SK-N-MC (cell line): ENCODE measurements at regions not wholly inside any gene's neighbourhood (a gene's known extent, or its start where the extent isn't known, plus 50 kb on each side); places are given as distances from the start of the nearest gene placed in this dataset.
"Not testable (repeated sequence)": the region's sequence is repeated elsewhere in the genome, so short reads cannot be mapped to it uniquely, and the experiment has no call there.

Source experiments
- DNase-seq: peaks from one replicate; pipeline ENCODE4 v3.0.0-alpha.2; 2011; ENCODE audit warnings: low read depth, low spot score
- H3K27ac ChIP-seq: fragments of 200-600 bp; sonication (generic); 2 replicates; pipeline ENCODE4 v1.5.1; 2016; ENCODE audit warnings: mixed run types
- H3K36me3 ChIP-seq: fragments of 200-600 bp; sonication (generic); 2 replicates; pipeline ENCODE4 v1.6.1; 2017; ENCODE audit warnings: antibody characterized with exemption, low read length, mixed read lengths; ENCODE audit not compliant: insufficient read depth
- H3K4me3 ChIP-seq: fragments of 200-600 bp; sonication (generic); 2 replicates; pipeline ENCODE4 v1.5.1; 2016
- H3K9ac ChIP-seq: fragments of 200-600 bp; sonication (generic); 2 replicates; pipeline ENCODE4 v1.8.0; 2017; ENCODE audit warnings: mixed run types, mixed read lengths; ENCODE audit not compliant: insufficient read length
- H3K9me3 ChIP-seq: fragments of 200-600 bp; sonication (generic); 2 replicates; pipeline ENCODE4 v1.6.1; 2017; ENCODE audit warnings: low read depth, mild to moderate bottlenecking, antibody characterized with exemption, low read length, moderate library complexity, mixed read lengths
- EZH2 ChIP-seq: fragments of 200-600 bp; sonication (generic); IDR thresholded peaks from one replicate; pipeline ENCODE4 v1.6.1; 2017; ENCODE audit warnings: antibody characterized with exemption
- FOXP2 ChIP-seq: optimal IDR thresholded peaks from 2 replicates; pipeline ENCODE3; 2011; ENCODE audit warnings: mild to moderate bottlenecking, moderate library complexity; ENCODE audit not compliant: insufficient read depth; ENCODE audit errors: extremely low read length, control extremely low read depth
- POLR2AphosphoS5 ChIP-seq: IDR thresholded peaks from 2 replicates; pipeline ENCODE4 v1.6.1; 2012; ENCODE audit warnings: mild to moderate bottlenecking, low read depth, low read length, borderline replicate concordance

- Histone ChIP-seq H3K9me3 (no peaks in the 10 kb centered on the region), H3K9ac (no peak overlapping the region), H3K4me3 (no peak overlapping the region), H3K36me3 (no peaks in the 10 kb centered on the region), H3K27ac (no peak overlapping the region)
- no peak for TF ChIP-seq POLR2AphosphoS5
- no peak for TF ChIP-seq FOXP2
- TF ChIP-seq EZH2 = no peak
- no peak for DNase-seq
These were observed 84.4 kb upstream of the YWHAQ start for GRCh38 chr2:9715238-9715637.

- Histone ChIP-seq H3K4me3 (no peak overlapping the region), H3K9me3 (no peaks in the 10 kb centered on the region), H3K27ac (no peak overlapping the region), H3K36me3 (no peaks in the 10 kb centered on the region), H3K9ac (no peak overlapping the region)
- DNase-seq = no peak
- TF ChIP-seq POLR2AphosphoS5 = no peak
These were observed 87.2 kb upstream of the YWHAQ start for GRCh38 chr2:9717886-9718451.

GRCh38 chr2:9720352-9721093, 89.7 kb upstream of the YWHAQ start:
- Histone ChIP-seq H3K27ac (no peak overlapping the region), H3K9me3 (no peaks in the 10 kb centered on the region), H3K4me3 (no peak overlapping the region), H3K36me3 (no peaks in the 10 kb centered on the region), H3K9ac (no peak overlapping the region)
- no peak for DNase-seq
- TF ChIP-seq EZH2 = no peak
- no peak for TF ChIP-seq POLR2AphosphoS5
- no peak for TF ChIP-seq FOXP2

GRCh38 chr2:9721344-9721743, 90.5 kb upstream of the YWHAQ start:
- H3K27ac ChIP-seq = no peak overlapping the region
- H3K36me3 ChIP-seq = no peaks in the 10 kb centered on the region
- H3K9ac ChIP-seq = no peak overlapping the region
- no peak for DNase-seq
- TF ChIP-seq EZH2 (no peak), POLR2AphosphoS5 (no peak), FOXP2 (no peak)
- no peak overlapping the region for H3K4me3 ChIP-seq
- H3K9me3 ChIP-seq = no peaks in the 10 kb centered on the region

- H3K9me3 ChIP-seq = no peaks in the 10 kb centered on the region
- no peak overlapping the region for H3K9ac ChIP-seq
- no peak for DNase-seq
- H3K36me3 ChIP-seq = no peaks in the 10 kb centered on the region
- H3K27ac ChIP-seq = no peak overlapping the region
- TF ChIP-seq POLR2AphosphoS5 (no peak), EZH2 (no peak), FOXP2 (no peak)
- no peak overlapping the region for H3K4me3 ChIP-seq
These were observed 91.7 kb upstream of the YWHAQ start for GRCh38 chr2:9722451-9722850.

- no peak for DNase-seq
- H3K4me3 ChIP-seq = no peak overlapping the region
- H3K36me3 ChIP-seq = no peaks in the 10 kb centered on the region
- H3K27ac ChIP-seq = no peak overlapping the region
- TF ChIP-seq FOXP2 = no peak
- TF ChIP-seq EZH2 = no peak
- no peak for TF ChIP-seq POLR2AphosphoS5
- H3K9ac ChIP-seq = no peak overlapping the region
- no peaks in the 10 kb centered on the region for H3K9me3 ChIP-seq
These were observed 93.8 kb upstream of the YWHAQ start for GRCh38 chr2:9724565-9724964.

- Histone ChIP-seq H3K36me3 (no peaks in the 10 kb centered on the region), H3K4me3 (no peak overlapping the region), H3K27ac (no peak overlapping the region), H3K9me3 (no peaks in the 10 kb centered on the region), H3K9ac (no peak overlapping the region)
- DNase-seq = no peak
- no peak for TF ChIP-seq FOXP2
- TF ChIP-seq EZH2 = no peak
- no peak for TF ChIP-seq POLR2AphosphoS5
These were observed 94.3 kb upstream of the YWHAQ start for GRCh38 chr2:9725106-9725505.

GRCh38 chr2:9726016-9726415, 95.2 kb upstream of the YWHAQ start:
- DNase-seq, H3K36me3 ChIP-seq, H3K27ac ChIP-seq, H3K4me3 ChIP-seq, H3K9me3 ChIP-seq, H3K9ac ChIP-seq: not testable (repeated sequence)

- H3K4me3 ChIP-seq, H3K36me3 ChIP-seq, H3K27ac ChIP-seq, H3K9ac ChIP-seq, H3K9me3 ChIP-seq, DNase-seq: not testable (repeated sequence)
These were observed 99.7 kb upstream of the YWHAQ start for GRCh38 chr2:9730523-9730922.
